Esophagus muscularis mucosa (tissue), 4 donors: ENCODE measurements at regions not wholly inside any gene's neighbourhood (a gene's known extent, or its start where the extent isn't known, plus 50 kb on each side); places are given as distances from the start of the nearest gene placed in this dataset.

Experiments used
- DNase-seq: peaks from one replicate; pipeline ENCODE4 v3.0.0-alpha.2; 2017; ENCODE audit errors: extremely low spot score
- H3K27ac ChIP-seq, 4 donors: fragments of 200-600 bp; sonication (generic); replicated peaks in 1 of 4; 1 replicate in 3 of 4; 2 replicates in 1 of 4; pipeline ENCODE4 v1.5.1; 2016 to 2019; ENCODE audit warnings: mild to moderate bottlenecking in 1 of 4
- H3K27me3 ChIP-seq, 4 donors: fragments of 200-600 bp; sonication (generic); one replicate each; pipeline versions ENCODE4 v1.5.1 to v1.6.0; 2016 to 2019
- H3K36me3 ChIP-seq, 4 donors: fragments of 200-600 bp; sonication (generic); one replicate each; pipeline ENCODE4 v1.5.1; 2016 to 2019
- H3K4me1 ChIP-seq, 4 donors: fragments of 200-600 bp; sonication (generic); one replicate each; pipeline ENCODE4 v1.5.1; 2016 to 2019
- H3K4me3 ChIP-seq, 4 donors: fragments of 200-600 bp; sonication (generic); 1 replicate in 2 of 4; 2 replicates in 2 of 4; pipeline ENCODE4 v1.5.1; 2016 to 2019; ENCODE audit warnings: mild to moderate bottlenecking in 4 of 4, moderate library complexity in 1 of 4
- H3K9me3 ChIP-seq, 4 donors: fragments of 200-600 bp; sonication (generic); 1 replicate in 3 of 4; 2 replicates in 1 of 4; pipeline ENCODE4 v1.5.1; 2016 to 2019
- EP300 ChIP-seq: sonication (generic); formaldehyde crosslinking; IDR thresholded peaks from one replicate; pipeline ENCODE4 v1.6.1; 2017; ENCODE audit warnings: antibody characterized with exemption
- POLR2A ChIP-seq: fragments of 450-650 bp; IDR thresholded peaks from one replicate; pipeline ENCODE4 v1.6.1; 2017; ENCODE audit warnings: antibody characterized with exemption, moderate library complexity, mild to moderate bottlenecking, low read depth
- POLR2AphosphoS5 ChIP-seq, 2 donors: sonication (generic); formaldehyde crosslinking; IDR thresholded peaks; one replicate each; pipeline ENCODE4 v1.6.1; 2017; ENCODE audit warnings: antibody characterized with exemption in 2 of 2
- WGBS: methylation state at CpG from one replicate; pipeline ENCODE4 v1.1.5; 2018; 5-methylcytosine and 5-hydroxymethylcytosine counted together
- intact Hi-C: fragments of 100-400 bp; cut with DNase I; formaldehyde crosslinking; loops from one replicate; pipeline ENCODE4 v1.15.1; 2023
- TF ChIP-seq, protein P1 (sequence below), 3 experiments: fragments of 200-600 bp in 2 of 3; fragments of 450-650 bp in 1 of 3; sonication (generic) in 2 of 3; IDR thresholded peaks; one replicate each; pipeline ENCODE4 v1.5.1; 2017 to 2019; ENCODE audit warnings: antibody characterized with exemption in 3 of 3, mild to moderate bottlenecking in 2 of 3, moderate library complexity in 1 of 3

DNA sequence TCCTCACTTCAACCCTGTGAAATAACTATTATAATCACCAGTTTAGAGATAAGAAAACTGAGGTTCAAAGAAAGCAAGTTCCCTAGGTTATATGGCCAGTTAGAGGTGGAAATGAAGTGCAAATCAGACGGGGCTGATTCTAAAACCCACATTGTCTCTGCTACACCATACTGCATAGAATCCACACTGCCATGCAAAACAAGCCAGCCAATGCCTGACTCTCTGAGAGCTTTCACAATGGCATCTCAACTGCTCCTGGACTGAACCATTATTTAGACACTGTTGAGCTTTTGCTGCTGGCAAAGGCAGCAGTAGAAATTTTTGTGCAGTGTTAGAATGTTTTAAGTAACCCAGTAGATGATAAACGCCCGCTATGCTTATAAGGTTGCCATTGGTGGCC, 195.2 kb upstream of the CNR1 start:
- H3K27ac ChIP-seq, result no peak overlapping the region
- no peaks in the 10 kb centered on the region for H3K9me3 ChIP-seq
- TF ChIP-seq POLR2AphosphoS5 (IDR thresholded peaks at IDR 0.05), result no peak
- TF ChIP-seq, protein P1, sequence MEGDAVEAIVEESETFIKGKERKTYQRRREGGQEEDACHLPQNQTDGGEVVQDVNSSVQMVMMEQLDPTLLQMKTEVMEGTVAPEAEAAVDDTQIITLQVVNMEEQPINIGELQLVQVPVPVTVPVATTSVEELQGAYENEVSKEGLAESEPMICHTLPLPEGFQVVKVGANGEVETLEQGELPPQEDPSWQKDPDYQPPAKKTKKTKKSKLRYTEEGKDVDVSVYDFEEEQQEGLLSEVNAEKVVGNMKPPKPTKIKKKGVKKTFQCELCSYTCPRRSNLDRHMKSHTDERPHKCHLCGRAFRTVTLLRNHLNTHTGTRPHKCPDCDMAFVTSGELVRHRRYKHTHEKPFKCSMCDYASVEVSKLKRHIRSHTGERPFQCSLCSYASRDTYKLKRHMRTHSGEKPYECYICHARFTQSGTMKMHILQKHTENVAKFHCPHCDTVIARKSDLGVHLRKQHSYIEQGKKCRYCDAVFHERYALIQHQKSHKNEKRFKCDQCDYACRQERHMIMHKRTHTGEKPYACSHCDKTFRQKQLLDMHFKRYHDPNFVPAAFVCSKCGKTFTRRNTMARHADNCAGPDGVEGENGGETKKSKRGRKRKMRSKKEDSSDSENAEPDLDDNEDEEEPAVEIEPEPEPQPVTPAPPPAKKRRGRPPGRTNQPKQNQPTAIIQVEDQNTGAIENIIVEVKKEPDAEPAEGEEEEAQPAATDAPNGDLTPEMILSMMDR (IDR thresholded peaks at IDR 0.05), result no peak
- TF ChIP-seq EP300, result no peak
- no peak for TF ChIP-seq POLR2A
- H3K4me1 ChIP-seq, result peaks cover 0 to 13% (median 0%) of the 10 kb centered on the region in 4 donors
- H3K27me3 ChIP-seq, result no peaks in the 10 kb centered on the region
- H3K36me3 ChIP-seq, result no peaks in the 10 kb centered on the region
- DNase-seq, result no peak
- WGBS, result 83% methylated on average over 3 of the region's 3 CpGs
- no peak overlapping the region for H3K4me3 ChIP-seq
- intact Hi-C loops, result no loop called here

DNA sequence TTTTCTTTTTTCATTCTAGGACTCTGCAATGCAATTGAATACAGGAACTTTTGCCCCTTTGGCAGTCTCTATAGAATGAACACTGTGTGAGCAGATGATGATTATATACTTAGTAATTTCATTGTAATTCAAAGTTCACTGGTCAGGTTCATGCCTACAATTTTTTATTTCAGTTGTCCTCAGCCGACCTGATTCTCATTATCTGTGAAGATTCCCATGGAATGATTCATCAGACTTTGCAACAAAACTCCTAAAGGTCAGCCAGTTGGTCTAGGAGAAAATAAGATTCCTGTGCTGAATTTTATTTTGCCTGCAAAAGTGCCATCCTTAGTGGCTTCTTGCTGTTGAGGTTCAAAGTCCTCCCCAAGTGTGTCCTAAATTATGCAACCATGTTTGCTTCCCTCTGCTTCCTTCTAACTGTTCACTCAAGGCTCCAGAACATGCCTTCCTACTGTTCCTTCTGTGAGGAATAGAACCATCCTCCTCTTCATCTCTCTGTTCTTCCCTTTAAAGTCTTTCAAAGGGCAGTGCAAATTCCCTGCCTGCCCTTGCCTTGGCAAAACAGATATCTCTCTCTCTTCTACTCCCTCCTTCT, 194.2 kb upstream of the CNR1 start:
- 59% methylated on average over 1 of the region's 1 CpG for WGBS
- Histone ChIP-seq H3K9me3 (no peaks in the 10 kb centered on the region), H3K4me1 (peaks cover 0 to 13% (median 0%) of the 10 kb centered on the region in 4 donors), H3K4me3 (no peak overlapping the region), H3K36me3 (no peaks in the 10 kb centered on the region), H3K27ac (peak overlapping the region in 1 of 4 donors; percentile 14), H3K27me3 (no peaks in the 10 kb centered on the region)
- no peak for DNase-seq
- intact Hi-C loops, result no loop called here
- TF ChIP-seq, protein P1 (IDR thresholded peaks at IDR 0.05), result no peak
- no peak for TF ChIP-seq POLR2A
- no peak for TF ChIP-seq EP300
- TF ChIP-seq POLR2AphosphoS5 (IDR thresholded peaks at IDR 0.05), result no peak

DNA sequence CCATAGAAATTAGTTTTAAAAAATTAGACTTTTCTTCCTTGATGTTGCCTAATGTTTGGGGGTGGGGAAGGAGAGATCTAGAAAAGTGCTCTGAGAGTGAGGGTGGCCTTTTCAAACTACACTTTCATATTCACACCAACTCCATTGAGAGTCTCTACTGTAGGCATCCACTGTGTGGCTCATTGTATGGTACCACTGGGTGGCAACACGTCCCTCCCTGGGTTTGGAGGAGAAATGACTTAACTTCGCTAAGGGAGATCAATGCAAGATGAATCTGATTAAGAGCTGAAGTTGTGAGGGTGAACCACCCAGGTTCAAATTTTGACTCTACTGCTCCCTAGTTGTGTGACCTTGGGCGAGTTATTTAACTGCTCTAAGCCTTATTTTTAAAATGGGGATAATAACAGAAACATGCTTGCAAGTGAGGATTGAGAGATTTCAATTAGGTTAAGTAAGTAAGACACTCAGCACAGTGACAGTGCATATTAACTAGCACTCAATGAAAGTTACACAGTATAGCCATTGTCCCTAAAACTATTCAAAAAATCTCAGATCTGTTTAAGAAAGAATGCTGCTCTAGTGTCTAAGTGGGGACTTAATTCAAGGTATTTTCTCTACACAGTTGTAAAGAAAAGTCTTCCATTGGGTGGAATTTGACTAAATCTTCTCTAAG, 193.5 kb upstream of the CNR1 start:
- Histone ChIP-seq H3K36me3 (no peaks in the 10 kb centered on the region), H3K4me3 (no peak overlapping the region), H3K27me3 (no peaks in the 10 kb centered on the region), H3K27ac (no peak overlapping the region), H3K4me1 (peaks cover 0 to 13% (median 0%) of the 10 kb centered on the region in 4 donors), H3K9me3 (no peaks in the 10 kb centered on the region)
- no peak for DNase-seq
- WGBS, result 79% methylated on average over 3 of the region's 3 CpGs
- TF ChIP-seq EP300 (no peak), POLR2A (no peak), POLR2AphosphoS5 (IDR thresholded peaks at IDR 0.05) (no peak)
- TF ChIP-seq, protein P1 (IDR thresholded peaks at IDR 0.05), result no peak
- intact Hi-C loops, result no loop called here

DNA sequence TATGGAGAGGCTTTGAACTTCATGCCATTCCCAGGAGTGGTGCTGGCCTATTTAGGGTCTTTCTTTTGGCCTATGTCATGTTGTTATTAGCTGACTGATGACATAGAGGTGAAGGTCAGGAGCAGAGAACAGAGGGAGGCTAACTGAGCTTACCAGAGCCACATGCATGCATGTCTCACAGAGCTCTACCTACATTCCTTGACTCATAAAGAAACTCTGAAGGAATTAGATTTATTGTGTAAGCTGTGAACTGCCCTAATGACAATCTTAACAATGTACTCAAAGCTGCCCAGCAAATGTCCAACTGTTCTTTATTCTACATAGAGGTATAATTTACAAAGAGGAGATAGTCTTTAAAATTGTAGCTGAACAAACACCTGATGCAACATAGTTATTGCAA, 192.7 kb upstream of the CNR1 start:
- Histone ChIP-seq H3K9me3 (no peaks in the 10 kb centered on the region), H3K27ac (no peak overlapping the region), H3K27me3 (no peaks in the 10 kb centered on the region), H3K36me3 (no peaks in the 10 kb centered on the region), H3K4me3 (no peak overlapping the region), H3K4me1 (peaks cover 0 to 13% (median 0%) of the 10 kb centered on the region in 4 donors)
- TF ChIP-seq POLR2AphosphoS5 (IDR thresholded peaks at IDR 0.05), result no peak
- TF ChIP-seq, protein P1 (IDR thresholded peaks at IDR 0.05), result no peak
- no peak for TF ChIP-seq EP300
- no peak for TF ChIP-seq POLR2A
- no peak for DNase-seq
- intact Hi-C loops, result no loop called here
